ENCODE measurements at regions not wholly inside any gene's neighbourhood (a gene's known extent, or its start where the extent isn't known, plus 50 kb on each side); places are given as distances from the start of the nearest gene placed in this dataset.
A peak's percentile ranks its signal among the peaks of the same experiment; 100 is the strongest.

DNA sequence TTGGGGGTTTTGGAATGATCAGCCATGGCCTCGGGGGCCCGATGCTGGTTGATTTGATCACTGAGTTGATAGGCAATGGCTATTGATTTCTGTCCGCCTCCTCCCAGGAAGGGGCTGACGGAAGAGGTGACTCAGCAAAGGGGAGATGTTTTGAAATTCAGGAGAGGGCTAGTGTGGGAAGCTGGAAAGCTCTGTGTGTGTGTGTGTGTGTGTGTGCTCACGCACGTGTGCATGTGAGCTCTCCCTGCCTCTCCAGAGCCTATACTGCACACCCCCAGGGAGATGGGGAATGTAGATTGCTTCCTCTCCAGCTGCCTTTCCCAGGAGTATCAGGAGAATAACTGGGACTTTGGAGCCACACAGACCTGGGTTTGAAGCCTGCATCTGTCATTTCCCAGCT is 184.9 kb upstream of the MYL2 start:
- peak; percentile 73 for DNase-seq

DNA sequence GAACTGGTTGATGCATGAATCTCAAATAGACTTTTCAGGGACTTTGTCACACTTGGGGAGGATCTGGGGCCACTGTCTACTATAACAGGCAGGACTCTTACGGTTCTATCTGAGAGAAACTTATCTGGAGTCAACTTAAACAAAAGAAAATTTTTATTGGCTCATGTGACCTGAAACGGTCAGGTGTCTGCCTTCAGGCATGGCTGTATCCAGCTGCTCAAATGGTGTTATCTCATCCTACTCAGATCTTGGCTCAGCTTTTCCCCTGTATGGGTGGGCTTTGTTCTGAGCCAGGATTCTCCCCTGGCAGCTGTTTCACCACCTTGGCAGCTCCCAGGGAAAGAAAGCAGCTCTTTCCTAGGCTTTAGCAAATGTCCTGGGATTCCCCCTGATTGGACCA is 183.2 kb upstream of the MYL2 start:
- no peak for DNase-seq

DNA sequence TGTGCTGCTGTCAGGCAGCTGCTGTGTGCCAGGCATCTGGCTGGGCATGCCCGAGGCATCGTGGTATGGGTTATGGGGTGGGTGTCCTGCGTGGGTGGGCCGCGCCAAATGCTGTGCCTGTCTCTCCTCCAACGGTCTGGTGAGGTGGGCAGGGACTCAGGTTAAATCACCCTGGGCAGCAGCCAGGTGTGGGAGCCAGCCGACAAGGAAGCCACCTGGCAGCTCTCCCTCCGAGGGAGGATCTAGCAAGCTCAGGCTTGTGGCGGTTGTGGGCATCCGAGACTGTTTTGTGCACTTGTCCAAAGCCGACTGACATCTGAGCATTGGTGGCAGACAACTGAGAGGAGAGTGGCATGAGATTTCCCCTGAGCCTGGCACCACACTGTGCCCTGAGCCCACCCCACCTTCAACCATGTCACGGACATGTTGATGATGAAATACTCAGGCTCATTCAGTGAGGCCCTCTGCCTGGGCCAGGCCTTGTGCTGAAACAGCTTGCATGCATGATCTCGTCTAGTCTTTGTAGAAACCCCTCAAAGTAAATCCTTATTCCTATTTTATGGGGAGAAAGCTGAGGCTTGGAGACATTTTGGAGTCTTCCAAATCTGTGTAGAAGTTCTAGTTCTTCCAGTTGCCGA is 181.8 kb upstream of the MYL2 start:
- no peak for DNase-seq

DNA sequence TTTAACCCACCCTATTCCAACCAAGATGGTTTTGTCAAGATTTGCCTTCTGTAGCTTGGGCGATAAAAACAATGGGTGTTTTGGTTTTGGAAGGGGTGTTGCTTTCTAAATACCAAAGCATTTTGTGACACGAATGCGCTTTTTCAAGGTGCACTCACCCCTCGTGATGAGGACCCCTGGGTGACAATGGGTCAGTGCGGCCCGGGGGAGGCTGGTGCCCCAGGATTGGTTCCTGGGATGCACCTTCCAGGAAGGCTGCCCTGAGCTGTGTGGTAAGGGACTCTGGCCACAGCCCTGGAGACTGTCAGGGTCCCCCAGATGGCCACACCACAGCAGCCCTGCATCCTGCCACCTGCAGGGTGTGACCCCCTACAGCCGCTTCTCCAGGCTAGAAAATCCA is 180.6 kb upstream of the MYL2 start:
- no peak for DNase-seq

DNA sequence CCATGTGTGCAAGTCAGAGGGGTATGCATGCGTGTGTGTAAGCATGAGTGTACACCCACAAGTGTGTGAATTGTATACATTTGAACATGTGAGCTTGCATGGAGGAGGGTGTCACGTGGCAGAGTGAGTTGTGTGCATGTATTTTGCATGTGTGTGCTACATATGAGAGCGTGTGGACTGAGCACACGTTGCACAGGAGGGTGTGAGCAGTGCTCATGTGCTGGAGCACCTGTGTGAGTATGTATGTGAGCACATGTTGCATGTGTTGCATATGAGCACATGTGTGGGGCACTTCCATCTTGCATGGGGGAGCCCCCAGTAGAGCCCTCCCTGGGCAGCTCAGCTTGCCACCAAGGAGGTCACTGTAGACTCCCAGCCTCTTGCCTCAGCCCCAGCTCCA is 180.2 kb upstream of the MYL2 start:
- DNase-seq: no peak

DNA sequence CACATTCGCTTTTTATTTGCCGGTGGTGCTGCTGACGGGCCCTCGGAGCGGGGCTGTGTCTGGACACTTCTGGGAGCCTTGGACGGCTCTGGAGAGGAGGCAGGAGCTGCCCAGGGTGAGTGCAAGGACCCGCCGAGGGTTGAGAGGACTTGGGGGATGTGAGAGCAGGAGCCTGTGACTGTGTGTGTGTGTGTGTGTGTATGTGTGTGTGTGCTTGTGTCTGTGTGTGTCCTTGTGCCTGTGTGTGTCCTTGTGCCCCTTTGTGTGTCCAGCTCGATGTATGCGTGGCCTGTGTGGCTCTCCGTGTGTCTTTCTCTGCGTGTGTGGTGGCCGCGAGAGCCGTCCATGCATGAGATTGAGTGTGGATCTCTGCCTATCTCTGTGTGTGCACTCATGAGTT is 179.6 kb upstream of the MYL2 start:
- DNase-seq: no peak

DNA sequence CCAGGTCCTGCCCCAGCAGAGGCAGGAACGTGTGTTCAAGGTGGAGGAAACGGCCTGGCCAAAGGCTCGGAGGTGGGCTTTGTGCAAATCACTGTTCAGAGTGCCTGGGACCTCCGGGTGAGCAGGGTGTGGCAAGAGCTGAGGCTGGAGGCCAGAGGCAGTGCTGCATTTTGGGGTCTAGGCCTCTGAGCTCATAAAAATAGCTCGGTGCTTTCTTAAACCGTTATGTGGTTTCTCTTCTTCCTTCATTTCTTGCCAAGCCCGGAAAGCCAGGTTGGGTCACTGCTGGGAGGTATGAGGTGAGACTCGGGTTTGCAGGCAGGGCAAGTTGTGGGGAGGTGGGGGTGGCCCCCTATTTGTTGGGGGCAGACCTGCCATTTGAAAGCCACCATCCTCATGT is 178.8 kb upstream of the MYL2 start:
- DNase-seq: no peak

DNA sequence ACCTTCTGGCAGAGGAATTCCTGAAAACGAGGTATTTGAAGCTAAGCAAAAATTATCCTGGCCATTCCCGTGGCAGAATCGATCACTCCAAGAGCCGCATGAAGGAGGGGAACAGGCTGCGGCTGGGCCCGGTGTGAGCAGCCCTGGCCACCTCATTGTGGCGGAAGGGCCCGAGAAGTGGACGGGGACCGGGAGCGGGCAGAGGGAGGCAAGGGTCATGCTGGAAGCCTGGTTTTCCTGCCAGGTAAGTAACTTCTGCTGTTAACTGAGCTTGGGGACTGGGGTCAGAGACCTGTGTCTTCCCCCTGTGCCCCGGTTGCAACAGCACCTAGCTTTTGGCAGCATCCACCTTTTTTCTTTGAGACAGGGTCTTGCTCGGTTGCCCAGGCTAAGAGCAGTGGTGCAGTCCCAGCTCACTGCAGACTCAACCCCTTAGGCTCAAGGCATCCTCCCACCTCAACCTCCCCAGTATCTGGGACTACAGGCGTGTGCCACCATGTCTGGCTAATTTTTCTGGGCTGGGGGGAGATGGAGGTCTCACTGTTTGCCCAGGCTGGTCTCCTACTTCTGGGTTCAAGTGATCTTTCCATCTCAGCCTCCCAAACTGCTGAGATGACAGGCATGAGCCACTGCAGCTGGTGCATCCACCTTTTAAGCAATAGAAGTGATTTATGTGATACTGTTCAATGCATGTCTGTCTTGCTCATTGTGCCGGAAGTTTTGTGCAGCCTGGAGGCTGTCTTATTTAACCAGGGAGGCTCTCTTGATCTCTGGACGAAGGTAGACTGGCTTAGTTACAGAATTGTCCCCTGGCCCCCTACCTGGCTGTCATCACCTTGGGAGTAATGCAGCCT is 174.0 kb upstream of the MYL2 start:
- no peak for DNase-seq

DNA sequence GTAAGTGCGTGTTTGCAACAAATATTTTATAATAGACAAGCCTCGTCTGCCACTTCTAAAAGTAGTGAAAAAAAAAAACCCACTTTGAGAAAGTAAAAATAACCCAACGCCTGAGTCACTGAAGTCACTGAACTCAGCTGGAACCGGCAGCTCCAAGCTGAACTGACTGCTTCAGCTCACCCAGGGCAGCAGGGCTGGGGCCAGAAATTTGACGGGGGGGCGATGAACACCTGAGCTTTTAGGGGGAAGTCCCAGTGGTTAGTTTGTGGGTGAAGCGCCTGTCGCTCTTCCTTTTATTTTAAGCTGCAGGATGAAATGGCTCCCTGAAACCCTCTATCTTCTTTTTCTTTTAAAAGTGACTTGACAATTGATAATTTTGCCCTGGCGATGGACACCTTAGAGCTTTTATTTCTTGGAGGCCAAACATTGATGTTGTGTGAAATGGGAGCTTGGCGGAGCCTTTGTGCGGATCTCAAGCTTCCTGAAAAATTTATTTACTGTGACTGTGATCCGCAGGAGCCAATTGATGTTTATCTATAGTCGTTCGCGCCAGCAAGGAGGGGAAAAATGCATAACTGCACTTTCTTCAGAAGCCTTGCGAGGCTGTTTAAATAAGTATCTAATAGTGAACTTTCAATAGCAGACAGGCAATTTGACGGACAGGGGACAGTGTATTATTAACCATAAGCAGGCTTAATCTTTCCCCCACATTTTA is 173.2 kb upstream of the MYL2 start:
- DNase-seq: no peak

DNA sequence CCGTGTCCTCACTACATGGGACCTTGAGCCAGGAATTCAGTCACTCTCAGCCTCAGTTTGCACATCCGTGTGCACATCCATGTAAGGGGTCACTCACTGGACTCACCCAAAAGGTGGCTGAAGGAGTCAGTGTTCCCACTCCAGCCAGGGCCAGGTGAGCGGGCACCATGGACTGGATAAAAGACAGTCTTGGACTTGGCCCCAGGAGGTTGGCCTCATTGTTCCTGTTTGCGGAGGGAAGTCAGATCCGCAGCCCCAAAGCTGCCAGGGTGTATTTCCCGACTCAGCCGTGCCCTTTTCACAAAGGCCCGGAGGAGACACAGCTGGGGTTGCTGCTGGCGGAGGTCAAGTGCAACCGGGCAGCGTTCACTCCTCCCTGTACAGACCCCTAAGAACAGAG is 170.7 kb upstream of the MYL2 start:
- no peak for DNase-seq

DNA sequence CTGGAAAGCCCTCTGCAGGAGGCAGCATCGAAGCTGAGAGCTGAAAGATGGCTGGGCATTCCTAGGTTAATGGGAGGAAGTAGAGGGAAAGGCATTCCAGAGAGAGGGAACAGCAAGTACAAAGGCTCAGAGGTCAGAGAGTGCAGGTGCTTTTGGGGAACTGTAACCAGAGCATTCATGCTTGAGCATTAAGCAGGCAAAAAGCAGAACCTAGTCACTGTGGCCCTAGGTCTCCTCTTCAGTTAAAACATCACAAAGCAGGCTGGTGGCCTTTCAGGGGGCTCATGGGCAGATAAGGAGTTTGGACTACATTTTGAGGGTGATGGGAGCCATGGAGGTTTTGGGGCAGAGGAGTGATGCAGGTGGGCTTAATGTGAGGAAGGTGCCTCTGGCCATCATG is 169.2 kb upstream of the MYL2 start:
- DNase-seq: no peak

DNA sequence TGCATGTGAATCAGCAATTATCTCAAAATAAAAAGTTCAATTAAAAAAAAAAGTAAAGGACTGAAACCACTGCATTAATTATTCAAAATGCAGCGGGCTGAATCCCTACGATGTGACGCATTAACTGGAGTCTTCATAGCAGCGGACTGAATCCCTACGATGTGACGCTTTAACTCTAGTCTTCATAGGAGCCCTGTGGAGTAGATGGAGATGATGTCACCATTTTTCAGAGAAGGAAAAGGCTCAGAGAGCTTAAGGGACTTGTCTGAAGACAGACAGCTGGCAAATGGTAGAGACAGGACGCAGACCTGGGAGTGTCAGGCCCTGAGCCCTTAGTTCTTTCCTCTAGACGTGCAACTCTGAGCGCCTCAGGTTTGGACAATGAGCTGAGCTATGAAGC is 168.0 kb upstream of the MYL2 start:
- DNase-seq: no peak

DNA sequence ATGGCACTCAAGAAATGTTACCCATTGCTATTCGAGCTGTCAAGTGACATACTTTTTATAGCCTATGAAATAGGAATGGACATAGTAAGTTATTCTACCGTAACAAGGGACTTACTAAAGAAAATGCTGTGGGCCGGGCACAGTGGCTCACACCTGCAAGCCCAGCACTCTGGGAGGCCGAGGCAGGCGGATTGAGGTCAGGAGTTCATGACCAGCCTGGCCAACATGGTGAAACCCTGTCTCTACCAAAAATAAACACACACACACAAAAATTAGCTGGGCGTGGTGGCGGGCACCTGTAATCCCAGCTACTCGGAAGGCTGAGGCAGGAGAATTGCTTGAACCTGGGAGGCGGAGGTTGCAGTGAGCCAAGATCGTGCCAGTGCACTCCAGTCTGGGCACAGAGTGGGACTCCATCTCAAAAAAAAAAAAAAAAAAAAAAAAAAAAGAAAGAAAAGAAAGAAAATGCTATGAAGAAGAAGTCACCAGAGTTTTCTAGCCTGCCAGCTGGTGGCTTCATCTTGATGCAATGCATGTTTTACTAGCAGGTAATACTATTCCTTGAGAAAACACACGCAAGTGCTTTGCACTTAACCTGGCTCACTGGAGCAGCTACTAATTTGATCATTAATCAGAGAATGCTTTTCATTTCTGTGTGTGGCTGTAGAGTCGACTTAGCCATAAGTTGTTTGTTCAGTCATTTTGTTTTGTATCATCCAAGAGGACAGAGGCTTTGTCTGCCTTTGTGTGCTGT is 166.7 kb upstream of the MYL2 start:
- DNase-seq: no peak

DNA sequence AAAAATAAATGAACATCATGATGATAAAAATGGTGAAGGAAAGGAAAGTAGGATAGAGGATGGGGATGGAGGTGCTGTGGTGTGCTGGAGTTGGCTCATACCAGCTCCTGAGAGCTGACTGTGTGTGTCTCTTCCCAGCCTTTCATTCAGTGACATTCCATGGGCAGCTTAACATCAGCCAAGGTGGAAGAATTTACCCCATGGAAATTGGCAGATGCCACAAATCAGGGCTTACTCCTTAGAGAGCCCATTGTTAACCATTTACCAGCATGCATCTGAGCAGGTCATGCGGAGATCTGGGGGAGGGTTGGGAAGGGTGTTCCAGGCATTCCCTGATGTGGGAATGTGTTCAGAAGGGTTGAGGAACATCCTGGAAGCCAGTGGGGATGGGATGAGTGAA is 164.7 kb upstream of the MYL2 start:
- DNase-seq: no peak

DNA sequence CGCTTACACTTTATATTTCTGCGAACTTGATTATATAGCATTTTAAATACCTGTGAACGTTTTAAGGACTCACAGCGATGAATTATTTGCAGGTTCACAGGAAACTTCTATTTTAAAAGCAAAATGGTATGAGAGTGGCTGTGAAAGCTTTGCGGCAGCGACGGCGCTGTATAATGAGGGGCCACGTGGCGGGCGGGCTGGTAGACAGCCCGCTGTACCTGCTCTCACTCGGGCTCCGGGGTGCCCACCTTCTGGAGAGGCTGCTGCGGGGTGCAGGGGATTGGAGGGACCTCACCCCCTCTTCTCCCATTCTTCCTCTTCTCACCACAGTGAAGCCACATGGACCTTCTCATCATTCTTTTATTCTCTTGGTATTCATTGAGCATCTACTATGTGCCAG is 164.2 kb upstream of the MYL2 start:
- no peak for DNase-seq

DNA sequence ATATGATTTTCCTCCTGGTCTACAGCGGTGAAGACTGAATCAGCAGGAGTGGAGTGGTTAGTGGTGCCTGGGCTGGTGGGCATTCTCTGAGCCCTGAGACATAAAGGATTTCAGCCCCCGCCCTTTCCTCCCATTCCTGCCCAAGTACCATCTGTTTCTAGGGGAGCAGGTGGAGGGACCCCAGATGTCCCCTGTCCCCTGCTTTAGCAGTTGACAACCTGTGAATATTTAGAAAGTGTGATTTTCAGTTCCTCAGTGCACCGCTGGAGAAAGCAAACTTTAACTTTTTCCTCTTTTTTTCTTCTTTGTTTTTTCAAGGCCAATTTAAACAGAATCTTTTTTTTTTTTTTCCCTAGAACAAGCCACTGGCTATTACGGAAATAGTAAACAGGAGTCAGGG is 163.8 kb upstream of the MYL2 start:
- DNase-seq: no peak

DNA sequence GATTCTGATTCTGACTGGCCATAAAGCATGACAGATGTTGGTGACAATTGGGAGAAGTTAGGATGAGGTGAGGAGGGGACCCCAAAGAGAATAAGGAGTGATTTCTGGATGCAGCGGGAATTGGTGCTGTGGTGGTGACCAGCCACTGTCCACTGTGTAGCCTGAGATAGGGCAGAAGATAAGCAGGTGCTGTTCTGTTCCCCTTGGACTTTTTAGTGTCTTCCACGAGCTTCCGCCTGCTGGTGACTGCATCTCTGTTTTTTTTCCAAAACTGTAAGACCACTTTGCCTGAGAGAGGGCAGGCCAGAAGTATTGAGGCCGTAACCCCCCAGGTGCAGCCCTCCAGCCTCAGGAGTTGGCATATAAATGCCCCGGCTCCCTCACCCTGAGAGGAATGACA is 161.2 kb upstream of the MYL2 start:
- no peak for DNase-seq

DNA sequence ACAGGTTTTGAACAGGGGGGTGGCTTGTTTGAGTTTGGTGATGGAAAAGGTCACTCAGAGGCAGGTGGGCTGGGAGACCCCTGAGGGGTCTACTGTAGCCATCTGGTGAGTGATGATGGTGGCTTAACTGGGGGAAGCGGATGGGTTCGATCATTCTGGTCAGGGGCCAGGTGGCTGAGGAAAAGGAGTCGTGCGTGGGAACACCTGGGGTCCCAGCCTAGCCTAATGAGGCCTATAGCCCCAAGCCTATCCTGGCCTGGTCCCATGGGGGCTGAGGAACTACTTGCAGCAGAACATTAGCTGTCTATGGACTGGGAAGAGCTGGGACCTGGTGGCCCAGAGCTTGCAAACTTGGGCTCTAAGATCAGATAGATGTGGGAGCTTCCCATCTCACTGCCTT is 158.4 kb upstream of the MYL2 start:
- DNase-seq: no peak

DNA sequence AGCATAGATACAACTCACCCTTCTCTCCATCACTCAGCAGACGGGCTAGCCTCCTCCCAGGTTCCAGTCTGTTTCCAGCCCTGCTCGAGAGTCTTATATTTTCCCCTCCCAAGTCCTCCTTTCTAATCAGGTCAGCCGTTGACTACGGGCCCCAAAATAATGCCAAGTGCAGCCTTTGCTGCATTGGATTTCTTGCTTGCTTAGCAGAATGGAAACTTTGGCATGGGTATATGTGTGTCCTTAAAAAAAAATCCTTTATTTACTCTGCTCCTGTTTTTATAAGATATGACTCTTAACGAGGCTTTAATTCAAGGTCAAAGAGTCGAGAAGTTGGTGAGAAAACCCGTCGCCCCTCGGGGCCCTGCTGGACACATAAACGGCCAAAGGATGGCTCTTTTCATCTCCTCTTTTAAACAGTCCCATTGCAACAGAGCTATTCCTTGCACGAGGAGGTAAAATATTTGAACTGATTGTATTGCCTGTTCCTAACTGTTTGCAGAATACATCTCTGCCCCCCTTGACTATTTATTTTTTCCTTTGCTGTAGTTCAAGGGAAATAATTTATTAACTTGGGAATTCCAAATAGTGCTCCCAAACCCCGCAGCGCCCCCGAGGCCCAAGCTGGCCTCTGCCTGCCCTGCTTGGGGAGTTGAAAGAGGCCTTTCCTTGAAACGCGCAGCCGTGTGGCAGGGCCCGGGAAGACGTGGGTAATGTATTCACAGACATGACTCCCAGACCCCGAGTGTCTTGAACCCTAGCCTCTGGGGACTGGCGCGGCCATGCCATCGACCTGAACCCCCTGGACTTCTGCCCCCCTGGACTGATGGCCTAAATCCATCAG is 156.5 kb upstream of the MYL2 start:
- no peak for DNase-seq

DNA sequence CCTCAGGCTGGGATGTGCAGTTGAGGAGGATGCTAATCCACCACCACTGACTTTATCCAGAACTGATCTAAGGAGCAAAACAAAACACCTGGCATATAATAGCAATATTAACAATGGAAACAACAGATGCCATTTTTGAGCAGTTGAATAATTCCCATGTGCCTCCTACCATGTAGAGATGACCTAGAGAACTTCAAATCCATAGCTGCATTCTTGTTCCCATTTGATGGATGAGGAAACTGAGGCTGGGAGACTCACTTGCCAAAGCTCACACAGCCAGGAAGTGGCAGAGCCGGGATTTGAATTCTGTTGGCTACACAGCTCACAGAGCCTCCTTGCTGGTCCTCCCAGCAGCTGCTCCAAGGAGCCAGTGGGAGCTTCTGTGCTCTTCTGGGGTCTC is 155.8 kb upstream of the MYL2 start:
- DNase-seq: no peak

DNA sequence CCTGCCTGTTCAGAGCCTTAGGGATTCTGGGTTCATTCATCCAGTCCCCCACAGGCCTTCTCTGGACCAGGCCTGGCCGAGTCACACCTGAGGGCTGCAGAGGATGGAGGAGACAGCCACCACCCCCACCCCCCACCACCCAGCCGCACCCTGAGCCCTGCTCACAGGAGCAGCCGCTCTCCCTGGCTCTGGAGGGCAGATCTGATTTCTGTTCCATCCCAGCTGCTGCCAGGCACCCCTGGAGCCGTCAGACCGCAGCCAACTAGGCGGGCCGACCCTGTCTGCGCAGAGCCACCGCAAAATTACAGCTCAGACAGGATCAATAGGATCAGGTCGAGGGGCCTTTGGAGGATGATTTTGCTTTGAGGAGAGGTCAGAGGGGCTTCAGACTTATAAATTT is 154.6 kb upstream of the MYL2 start:
- no peak for DNase-seq

DNA sequence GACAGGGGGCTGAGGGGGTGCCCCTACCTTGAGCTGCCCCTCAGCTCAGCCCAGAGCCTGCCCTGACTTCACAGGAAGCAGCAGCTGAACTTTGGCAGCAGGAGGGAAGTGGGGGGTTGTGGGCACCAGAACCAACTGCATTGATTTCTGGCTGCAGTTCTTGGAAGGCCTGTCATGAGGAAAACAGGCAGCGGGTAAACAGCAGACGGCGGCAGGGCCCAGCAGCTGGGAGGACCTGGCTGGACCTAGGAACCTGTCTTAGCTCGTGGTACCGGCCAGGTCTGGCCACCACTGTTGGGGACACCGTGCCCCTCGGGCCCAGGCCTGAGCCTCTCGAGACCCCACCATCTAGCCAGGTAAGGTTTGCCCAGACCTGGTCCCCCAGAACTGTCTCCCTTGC is 154.2 kb upstream of the MYL2 start:
- no peak for DNase-seq

DNA sequence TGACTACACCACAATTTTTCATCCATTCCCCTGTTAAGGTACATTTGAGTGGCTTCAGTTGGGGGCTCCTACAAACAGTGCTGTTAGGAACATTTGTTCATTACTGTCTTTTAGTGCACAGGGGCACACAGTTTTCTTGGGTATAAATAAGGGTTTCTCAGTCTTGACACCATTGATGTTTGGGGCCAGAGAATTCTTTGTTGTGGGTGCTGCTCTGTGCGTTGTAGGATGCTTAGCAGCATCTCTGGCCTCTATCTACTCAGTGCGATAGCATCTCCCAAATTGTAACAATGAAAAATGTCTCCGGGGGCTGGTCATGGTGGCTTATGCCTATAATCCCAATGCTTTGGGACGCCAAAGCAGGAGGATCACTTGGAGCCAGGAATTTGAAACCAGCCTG is 153.0 kb upstream of the MYL2 start:
- no peak for DNase-seq

Data from islet precursor cell (in vitro differentiated cells).